ENCODE measurements at regions not wholly inside any gene's neighbourhood (a gene's known extent, or its start where the extent isn't known, plus 50 kb on each side); places are given as distances from the start of the nearest gene placed in this dataset.
A peak's percentile ranks its signal among the peaks of the same experiment; 100 is the strongest.
"Not testable (repeated sequence)": the region's sequence is repeated elsewhere in the genome, so short reads cannot be mapped to it uniquely, and the experiment has no call there.

DNA sequence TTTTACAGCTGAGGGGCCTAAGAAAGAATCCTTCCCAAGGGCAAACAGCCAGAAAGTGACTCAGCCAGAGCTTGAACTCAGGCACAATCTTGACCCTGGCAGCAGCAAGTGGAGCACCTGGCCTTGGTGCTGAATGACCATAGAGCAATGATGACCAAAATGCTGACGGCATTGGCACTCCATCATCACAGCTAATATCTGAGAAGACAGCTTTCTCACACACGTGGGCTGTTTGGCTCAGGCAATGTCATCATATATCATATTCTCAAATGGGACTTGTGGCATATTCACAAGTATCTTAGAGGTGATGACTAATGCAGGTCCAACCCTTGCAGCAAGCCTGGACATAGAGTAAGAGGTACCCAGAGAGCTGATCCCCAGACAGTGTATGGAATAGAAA, 443.9 kb upstream of the MYT1L start:
- Mint-ChIP-seq H3K4me1 (no peaks in the 10 kb centered on the region), H3K27ac (ENCODE audit: unreplicated experiment) (no peak overlapping the region), H3K9me3 (peaks cover 5% of the 10 kb centered on the region), H3K27me3 (ENCODE audit: low read depth) (no peaks in the 10 kb centered on the region), H3K4me3 (no peak overlapping the region), H3K36me3 (ENCODE audit: low read depth) (no peaks in the 10 kb centered on the region)
- no peak for DNase-seq (ENCODE audit: low read depth, low spot score)
- TF ChIP-seq, protein P1, sequence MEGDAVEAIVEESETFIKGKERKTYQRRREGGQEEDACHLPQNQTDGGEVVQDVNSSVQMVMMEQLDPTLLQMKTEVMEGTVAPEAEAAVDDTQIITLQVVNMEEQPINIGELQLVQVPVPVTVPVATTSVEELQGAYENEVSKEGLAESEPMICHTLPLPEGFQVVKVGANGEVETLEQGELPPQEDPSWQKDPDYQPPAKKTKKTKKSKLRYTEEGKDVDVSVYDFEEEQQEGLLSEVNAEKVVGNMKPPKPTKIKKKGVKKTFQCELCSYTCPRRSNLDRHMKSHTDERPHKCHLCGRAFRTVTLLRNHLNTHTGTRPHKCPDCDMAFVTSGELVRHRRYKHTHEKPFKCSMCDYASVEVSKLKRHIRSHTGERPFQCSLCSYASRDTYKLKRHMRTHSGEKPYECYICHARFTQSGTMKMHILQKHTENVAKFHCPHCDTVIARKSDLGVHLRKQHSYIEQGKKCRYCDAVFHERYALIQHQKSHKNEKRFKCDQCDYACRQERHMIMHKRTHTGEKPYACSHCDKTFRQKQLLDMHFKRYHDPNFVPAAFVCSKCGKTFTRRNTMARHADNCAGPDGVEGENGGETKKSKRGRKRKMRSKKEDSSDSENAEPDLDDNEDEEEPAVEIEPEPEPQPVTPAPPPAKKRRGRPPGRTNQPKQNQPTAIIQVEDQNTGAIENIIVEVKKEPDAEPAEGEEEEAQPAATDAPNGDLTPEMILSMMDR (conservative IDR thresholded peaks at IDR 0.05): no peak

- no peak for DNase-seq (ENCODE audit: low read depth, low spot score)
- H3K36me3 Mint-ChIP-seq (ENCODE audit: low read depth): no peaks in the 10 kb centered on the region
- H3K4me3 Mint-ChIP-seq: no peak overlapping the region
- H3K9me3 Mint-ChIP-seq: peaks cover 2% of the 10 kb centered on the region
- no peak overlapping the region for H3K27ac Mint-ChIP-seq (ENCODE audit: unreplicated experiment)
- TF ChIP-seq, protein P1 (conservative IDR thresholded peaks at IDR 0.05): no peak
- no peaks in the 10 kb centered on the region for H3K27me3 Mint-ChIP-seq (ENCODE audit: low read depth)
- no peaks in the 10 kb centered on the region for H3K4me1 Mint-ChIP-seq
Observed at GRCh38 chr2:2773692-2774091, 442.6 kb upstream of the MYT1L start.

GRCh38 chr2:2773080-2773479, 442.0 kb upstream of the MYT1L start:
- H3K4me3 Mint-ChIP-seq; H3K27ac Mint-ChIP-seq (ENCODE audit: unreplicated experiment); H3K4me1 Mint-ChIP-seq; DNase-seq (ENCODE audit: low read depth, low spot score); H3K9me3 Mint-ChIP-seq; H3K36me3 Mint-ChIP-seq (ENCODE audit: low read depth); H3K27me3 Mint-ChIP-seq (ENCODE audit: low read depth): not testable (repeated sequence)

- Mint-ChIP-seq H3K4me3 (no peak overlapping the region), H3K4me1 (no peaks in the 10 kb centered on the region), H3K9me3 (peaks cover 2% of the 10 kb centered on the region), H3K27ac (ENCODE audit: unreplicated experiment) (no peak overlapping the region), H3K36me3 (ENCODE audit: low read depth) (no peaks in the 10 kb centered on the region), H3K27me3 (ENCODE audit: low read depth) (no peaks in the 10 kb centered on the region)
- no peak for DNase-seq (ENCODE audit: low read depth, low spot score)
- TF ChIP-seq, protein P1 (conservative IDR thresholded peaks at IDR 0.05): no peak
Observed at GRCh38 chr2:2771721-2772411, 440.8 kb upstream of the MYT1L start.

DNA sequence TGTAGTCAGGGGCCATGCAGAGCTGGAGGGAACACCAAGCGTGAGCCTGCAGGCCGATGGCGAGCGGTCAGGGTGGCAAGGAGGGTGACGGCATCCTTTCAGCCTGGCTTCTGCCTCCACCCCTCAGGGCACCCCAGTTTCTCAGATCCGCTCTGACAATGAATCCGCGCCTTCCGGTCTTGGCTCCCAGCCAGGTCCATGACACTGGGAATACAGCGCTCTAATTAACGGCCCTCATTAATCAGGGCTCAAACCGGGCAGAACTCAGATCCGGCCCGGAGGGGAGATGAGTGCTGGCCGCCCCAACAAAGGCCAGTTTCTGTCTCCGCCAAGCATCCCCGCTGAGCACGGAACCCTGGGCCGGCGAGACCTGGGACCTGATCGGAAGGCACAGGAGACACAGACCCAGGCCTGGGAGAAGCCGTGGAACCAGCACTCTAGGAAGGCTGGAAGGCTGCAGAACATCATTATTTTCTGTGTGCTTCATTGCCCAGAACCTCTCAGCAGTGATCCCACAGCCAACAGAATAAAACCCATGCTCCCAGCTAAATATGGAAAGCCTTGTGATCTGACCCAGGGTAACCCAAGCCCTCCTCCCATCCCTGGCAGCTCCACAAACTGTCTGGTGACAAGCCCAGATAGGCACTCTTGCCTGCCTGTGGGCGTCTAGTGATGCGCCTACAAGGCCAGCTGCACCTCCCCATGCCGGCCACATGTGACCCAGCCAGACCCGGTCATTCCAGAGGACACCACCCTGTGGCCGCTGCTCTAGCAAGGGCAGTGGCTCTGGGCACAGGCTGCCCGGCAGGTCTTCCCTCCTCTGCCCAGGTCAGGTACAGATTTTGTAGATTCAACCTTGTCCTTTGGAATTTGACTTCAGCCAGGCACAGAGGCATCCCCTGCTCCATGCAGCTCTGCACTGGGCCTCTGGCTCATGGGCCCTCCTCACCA, 438.7 kb upstream of the MYT1L start:
- peak overlapping the region; percentile 67 for H3K27ac Mint-ChIP-seq (ENCODE audit: unreplicated experiment)

More for the DNA sequence above, 438.7 kb upstream of the MYT1L start:
- Mint-ChIP-seq H3K4me1 (no peaks in the 10 kb centered on the region), H3K9me3 (no peaks in the 10 kb centered on the region), H3K4me3 (no peak overlapping the region), H3K36me3 (ENCODE audit: low read depth) (no peaks in the 10 kb centered on the region), H3K27me3 (ENCODE audit: low read depth) (no peaks in the 10 kb centered on the region)
- DNase-seq (ENCODE audit: low read depth, low spot score): no peak
- TF ChIP-seq, protein P1 (conservative IDR thresholded peaks at IDR 0.05): no peak
